ENCODE measurements at regions not wholly inside any gene's neighbourhood (a gene's known extent, or its start where the extent isn't known, plus 50 kb on each side); places are given as distances from the start of the nearest gene placed in this dataset.

DNA sequence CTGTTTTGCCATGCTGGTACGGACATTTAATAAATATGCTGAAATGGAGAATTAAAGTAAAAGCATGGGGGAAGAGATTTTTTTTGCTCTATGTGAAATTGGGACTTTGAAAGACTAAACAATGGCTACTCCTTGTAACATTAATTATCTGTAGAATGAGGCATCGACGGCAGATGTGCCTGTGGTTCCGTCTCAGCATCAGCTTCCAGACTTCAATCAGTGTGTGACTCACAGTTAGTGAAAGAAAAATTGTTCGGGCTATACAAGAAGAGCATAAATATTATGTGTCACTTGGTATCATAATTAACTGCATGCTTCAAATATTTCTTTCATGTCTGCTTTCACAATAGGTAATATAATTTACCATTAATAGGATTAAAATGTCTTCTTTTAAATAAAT, 117.0 kb upstream of the SMIM21 start:
- TF ChIP-seq CTCF (conservative IDR thresholded peaks at IDR 0.05; ENCODE audit: low read length): no peak
- peak; percentile 92 for DNase-seq (ENCODE audit: low read depth)
- H3K4me3 ChIP-seq (ENCODE audit: low read length): no peak overlapping the region

GRCh38 chr18:75544051-75544481, 116.6 kb upstream of the SMIM21 start:
- no peak for DNase-seq (ENCODE audit: low read depth)
- TF ChIP-seq CTCF (conservative IDR thresholded peaks at IDR 0.05; ENCODE audit: low read length): no peak
- H3K4me3 ChIP-seq (ENCODE audit: low read length): no peak overlapping the region

- H3K4me3 ChIP-seq (ENCODE audit: low read length): no peak overlapping the region
- TF ChIP-seq CTCF (conservative IDR thresholded peaks at IDR 0.05; ENCODE audit: low read length): no peak
- DNase-seq (ENCODE audit: low read depth): peak; percentile 92
These were observed 111.2 kb upstream of the SMIM21 start for GRCh38 chr18:75538727-75539126.

DNA sequence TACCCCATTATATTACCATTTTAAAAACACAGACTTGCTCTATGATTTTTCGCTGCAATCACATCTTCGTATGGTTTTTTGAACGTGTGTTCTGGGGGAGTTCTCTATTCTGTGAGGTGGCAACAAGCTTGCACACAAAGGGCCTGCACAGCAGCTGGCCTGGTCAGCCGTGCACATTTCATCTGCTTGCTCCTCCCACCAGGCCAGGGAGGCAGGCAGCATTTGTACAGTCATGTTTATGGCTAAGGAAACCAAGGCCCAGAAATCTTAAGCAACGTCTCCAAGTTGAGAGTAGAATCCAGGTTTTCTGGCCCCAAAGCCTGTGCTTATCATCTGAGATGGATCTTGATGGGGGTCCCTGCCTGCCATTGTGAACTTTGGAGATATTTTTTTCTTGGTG, 106.4 kb upstream of the SMIM21 start:
- H3K4me3 ChIP-seq (ENCODE audit: low read length): no peak overlapping the region
- peak; percentile 69 for DNase-seq (ENCODE audit: low read depth)
- no peak for TF ChIP-seq CTCF (conservative IDR thresholded peaks at IDR 0.05; ENCODE audit: low read length)

DNA sequence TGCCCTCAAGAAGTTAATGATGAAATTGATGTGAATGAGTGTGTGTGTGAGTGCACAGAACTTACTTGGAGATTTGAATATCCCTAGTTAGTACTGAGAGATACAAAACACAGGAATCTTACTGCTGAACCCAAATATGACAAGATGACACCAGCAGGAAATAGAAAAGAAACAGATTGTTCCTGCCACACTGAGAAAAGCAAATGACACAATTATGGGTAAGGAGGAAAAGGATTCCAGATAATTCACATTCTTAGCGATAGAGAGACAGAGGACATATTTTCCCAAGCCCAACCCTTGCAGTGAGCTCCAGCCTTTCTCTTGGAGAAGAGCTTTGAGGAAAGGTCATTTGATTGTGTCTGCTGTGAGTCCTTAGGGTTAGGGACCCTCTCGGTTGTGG, 105.7 kb upstream of the SMIM21 start:
- DNase-seq (ENCODE audit: low read depth): peak; percentile 4
- H3K4me3 ChIP-seq (ENCODE audit: low read length): no peak overlapping the region
- TF ChIP-seq CTCF (conservative IDR thresholded peaks at IDR 0.05; ENCODE audit: low read length): no peak

- TF ChIP-seq CTCF (conservative IDR thresholded peaks at IDR 0.05; ENCODE audit: low read length): no peak
- no peak overlapping the region for H3K4me3 ChIP-seq (ENCODE audit: low read length)
- DNase-seq (ENCODE audit: low read depth): peak; percentile 36
These were observed 104.5 kb upstream of the SMIM21 start for GRCh38 chr18:75531851-75532459.

DNA sequence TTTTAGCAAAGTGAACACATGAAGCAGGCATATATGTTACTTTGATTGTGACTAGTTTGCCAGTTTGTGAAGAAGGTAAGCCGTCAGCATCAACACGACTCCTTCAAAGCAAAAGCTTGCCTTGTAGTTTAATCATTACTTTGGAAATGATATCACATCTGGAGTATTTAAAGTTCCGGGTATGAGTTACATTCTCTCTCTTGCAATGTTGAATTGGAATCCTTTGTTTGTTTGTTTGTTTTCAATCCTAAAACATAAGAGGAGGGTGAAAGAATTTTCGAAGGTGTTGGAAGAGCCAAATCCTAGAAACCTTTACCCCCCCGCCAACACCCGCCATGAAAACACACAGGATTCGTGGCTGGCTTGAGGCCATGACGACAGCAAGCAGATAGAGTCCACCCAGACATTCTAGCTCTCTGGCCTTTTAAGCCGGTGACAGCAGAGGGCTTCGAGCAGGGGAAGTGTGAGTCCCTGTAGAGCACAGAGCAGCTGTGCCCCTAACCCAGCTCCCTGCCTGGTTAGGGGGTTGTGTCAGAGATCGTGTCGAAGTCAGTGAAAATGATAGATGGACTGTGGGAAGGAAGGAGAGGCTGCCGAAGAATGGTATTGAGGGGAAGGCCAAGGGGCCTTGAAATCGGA, 103.8 kb upstream of the SMIM21 start:
- no peak for TF ChIP-seq CTCF (conservative IDR thresholded peaks at IDR 0.05; ENCODE audit: low read length)
- DNase-seq (ENCODE audit: low read depth): no peak
- H3K4me3 ChIP-seq (ENCODE audit: low read length): no peak overlapping the region

All from AG10803 (cell line).